T-helper 1 cell treated with Interleukin-12 subunit alpha and Interleukin-12 subunit beta and Interleukin-4 antibody, amounts not matched to agents 30 ng/mL and 1 ng/mL, for 36 hours (primary cell): ENCODE measurements at regions not wholly inside any gene's neighbourhood (a gene's known extent, or its start where the extent isn't known, plus 50 kb on each side); places are given as distances from the start of the nearest gene placed in this dataset.
"Not testable (repeated sequence)": the region's sequence is repeated elsewhere in the genome, so short reads cannot be mapped to it uniquely, and the experiment has no call there.

Experiments used
- intact Hi-C: fragments of 100-400 bp; cut with micrococcal nuclease; formaldehyde crosslinking; loops from one replicate; pipeline ENCODE4 v1.15.1; 2024

DNA sequence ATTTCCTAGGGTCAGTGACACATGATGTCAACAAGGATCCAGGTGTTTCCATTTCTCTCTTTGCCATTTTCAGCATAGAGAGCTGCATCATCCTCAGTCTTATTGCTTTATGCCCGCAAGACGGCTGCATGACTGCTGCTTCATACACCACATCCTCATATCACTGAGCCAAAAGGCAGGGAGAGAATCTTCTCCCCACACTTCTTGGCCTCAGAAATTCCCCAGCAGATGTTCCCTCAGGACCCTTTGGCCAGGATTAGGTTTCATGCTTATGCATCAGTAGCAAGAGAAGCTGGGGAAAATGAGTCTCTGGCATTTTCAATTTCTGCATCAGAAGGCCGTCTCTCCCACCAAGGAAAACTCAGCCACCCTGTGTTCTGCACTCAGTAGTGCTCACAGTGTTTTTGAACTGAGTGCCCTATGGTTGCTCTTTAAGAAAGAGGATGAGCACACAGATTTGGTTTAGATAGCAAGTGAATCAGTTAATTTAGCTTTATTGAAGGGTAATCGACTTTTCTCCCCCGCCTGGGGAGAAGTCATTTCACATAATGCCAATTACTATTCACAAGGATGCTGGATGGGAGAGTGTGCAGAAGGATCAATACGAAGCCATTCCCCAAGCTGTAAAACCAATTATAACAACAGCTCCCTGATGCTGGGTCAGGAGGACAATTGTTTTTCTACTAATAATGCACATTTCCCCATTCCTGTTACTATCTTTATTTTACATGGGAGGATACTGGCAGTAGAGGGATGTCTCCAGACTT lies 360.2 kb downstream of the HHIPL2 start:
- intact Hi-C loops, result no loop called here

DNA sequence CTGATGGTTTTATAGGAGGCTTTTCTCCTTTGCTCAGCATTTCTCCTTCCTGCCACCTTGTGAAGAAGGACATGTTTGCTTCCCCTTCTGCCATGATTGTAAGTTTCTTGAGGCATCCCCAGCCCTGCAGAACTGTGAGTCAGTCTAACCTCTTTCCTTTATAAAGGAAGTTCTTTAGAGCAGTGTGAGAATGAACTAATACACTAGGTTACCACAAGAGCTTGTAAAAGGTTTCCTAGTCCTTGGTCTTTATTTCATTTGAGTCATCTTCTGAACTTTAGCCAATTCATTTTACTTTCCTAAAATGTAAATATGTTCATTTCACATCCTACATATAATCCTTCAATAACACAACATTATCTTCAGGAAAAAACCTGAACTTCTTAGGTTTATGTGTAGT lies 365.3 kb downstream of the HHIPL2 start:
- intact Hi-C loops, result no loop called here

DNA sequence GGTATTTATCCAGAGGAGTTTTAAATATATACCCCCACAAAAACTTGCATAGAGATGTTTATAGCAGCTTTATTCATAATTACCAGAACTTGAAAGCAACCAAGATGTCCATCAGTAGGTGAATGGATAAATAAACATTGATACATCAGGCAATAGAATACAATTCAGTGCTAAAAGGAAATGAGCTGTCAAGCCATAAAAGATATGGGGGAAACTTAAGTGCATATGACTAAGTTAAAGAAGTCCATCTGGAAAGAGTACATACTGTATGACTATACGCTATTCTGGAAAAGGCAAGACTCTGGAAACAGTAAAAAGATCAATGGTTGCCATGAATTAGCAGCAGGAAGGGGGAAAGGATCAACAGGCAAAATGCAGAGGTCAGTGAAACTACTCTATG lies 366.7 kb downstream of the HHIPL2 start:
- intact Hi-C loops, result no loop called here

DNA sequence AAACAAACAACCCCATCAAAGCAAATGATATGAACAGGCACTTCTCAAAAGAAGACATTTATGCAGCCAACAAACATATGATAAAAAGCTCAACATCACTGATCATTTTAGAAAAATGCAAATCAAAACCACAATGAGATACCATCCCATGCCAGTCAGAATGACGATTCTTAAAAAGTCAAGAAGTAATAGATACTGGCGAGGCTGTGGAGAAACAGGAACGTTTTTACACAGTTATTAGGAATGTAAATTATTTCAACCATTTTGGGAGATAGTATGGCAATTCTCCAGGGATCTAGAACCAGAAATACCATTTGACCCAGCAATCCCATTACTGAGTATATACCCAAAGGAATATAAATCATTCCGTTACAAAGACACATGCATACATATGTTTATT lies 370.4 kb downstream of the HHIPL2 start:
- intact Hi-C loops, result not testable (repeated sequence)

DNA sequence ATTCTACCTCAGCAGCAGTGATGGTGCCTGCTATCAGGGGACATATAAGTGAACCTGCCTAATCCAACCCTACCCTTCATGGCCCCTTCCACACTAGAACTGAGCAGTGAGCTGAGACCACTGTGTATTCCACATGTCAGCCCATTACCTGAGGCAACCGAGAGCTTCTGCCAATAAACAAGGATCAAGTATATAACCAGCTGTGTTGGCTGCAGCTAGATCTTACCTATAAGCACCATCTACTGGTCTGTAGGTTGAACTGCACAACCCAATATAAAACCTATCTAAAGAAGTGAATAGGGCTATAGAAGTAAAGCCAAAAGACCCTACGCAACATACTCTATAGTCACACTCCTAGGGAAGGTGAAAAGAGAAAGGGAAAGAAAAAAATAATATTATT lies 376.9 kb downstream of the HHIPL2 start:
- intact Hi-C loops, result loop anchor here (1.0 to 2.0 kb wide), 4 partner anchors 284 to 693 kb away; partner anchors contain the start of gene DUSP10

DNA sequence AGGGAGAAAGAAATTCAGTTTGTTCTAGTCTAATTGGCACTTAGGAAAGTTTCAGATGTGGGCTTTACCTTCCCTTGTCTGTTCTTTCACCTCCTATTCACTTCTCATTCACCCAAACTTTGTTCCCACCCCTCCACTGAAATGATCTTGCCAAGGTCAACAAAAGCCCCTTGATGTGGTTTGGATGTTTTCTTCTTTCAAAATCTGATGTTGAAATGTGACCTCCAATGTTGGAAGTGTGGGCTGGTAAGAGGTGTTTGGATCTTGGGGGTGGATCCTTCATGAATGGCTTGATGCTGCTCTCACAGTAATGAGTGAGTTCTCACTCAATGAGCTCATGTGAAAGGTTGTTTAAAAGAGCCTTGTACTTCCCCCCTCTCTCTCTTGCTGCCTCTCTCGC lies 379.3 kb downstream of the HHIPL2 start:
- intact Hi-C loops, result no loop called here

DNA sequence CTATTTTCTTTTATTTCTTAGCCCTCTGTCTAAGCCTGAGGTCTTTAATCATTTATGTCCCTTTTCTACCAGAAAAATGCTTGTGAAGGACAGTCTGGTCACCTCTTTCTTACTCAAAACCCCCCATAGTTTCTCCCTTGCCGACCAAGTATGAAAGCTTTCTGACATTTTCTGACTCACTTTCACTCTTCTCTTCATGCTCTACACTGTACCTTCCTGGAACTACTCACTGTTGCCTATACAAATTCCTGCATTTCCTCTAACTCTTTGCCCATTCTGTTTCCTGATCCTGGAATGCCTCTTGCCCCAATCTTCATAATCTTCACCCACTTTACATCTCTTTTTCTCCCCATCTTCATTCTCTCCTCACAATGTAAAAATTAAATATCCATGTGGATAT lies 380.0 kb downstream of the HHIPL2 start:
- intact Hi-C loops, result loop anchor here (1.0 kb wide), 1 partner anchor 690 kb away; no protein-coding TSS in a partner anchor

DNA sequence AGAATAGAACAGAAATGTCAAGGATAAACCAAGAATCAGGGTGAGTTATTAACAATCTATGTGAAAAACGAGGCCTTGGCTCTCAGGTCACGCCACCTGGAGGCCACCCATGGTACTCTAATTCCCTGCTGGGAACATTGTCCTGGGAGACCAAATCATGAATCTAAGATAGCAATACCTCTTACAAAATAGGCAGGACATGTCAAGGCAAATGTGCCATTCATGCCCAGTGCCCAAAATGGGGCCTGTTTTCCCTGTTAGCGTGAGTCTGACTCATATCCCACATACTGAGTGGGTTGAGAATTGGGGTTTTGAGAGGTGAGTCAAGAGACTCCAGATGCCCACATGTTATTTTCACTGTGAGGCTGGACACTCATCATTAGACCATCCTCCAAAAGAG lies 380.8 kb downstream of the HHIPL2 start:
- intact Hi-C loops, result loop anchor here (1.0 kb wide), 1 partner anchor 689 kb away; no protein-coding TSS in a partner anchor

DNA sequence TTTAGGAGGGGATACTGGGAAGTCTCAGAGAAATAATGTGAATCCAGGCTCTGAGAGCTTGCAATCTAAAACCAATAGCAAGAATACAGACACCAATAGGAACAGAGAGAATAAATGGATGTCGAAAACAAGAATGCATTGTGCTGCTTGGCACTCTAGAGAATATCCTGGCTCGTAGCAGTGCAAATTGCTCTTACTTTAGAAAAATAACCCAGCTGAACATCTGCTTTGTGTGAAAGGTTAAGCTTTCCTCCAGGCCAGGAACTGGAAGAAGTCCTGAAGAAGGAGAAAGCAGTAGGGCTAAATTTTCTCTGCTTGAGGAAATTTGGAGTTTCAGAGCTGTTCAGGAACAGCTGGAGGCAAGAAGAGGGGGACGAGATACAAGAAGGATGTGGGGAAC lies 382.3 kb downstream of the HHIPL2 start:
- intact Hi-C loops, result no loop called here

DNA sequence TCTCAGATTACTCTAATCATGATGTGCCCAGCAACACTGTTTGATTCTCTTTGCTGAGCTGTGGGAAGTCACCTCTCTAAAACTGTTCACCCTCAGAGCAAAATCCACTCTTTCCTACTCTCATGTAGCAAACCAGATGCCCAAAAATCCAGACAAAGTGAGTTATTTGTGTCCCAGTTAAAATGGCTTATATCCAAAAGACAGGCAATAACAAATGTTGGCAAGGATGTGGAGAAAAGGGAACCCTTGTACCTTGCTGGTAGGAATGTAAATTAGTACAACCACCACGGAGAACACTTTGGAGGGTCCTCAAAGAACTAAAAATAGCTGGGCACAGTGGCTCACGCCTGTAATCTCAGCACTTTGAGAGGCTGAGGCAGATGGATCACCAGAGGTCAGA lies 384.0 kb downstream of the HHIPL2 start:
- intact Hi-C loops, result no loop called here

DNA sequence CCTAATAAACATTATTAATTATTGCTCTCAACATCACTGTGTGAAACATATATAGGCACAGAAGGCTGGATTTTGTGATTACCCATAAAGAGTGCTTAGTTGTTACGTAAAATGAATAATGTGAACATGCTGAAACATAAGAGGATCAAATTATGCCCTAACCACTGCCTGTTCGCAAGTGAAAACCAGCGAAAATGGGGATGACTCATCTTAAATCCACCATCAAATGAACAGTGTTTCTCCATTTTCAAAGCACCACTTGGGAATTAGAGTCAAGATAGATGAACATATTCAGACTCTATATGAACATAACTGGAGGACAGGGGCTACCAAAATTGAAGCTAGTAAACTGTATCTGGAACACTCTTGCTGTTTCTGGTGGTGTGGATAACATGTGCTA lies 386.2 kb downstream of the HHIPL2 start:
- intact Hi-C loops, result no loop called here

DNA sequence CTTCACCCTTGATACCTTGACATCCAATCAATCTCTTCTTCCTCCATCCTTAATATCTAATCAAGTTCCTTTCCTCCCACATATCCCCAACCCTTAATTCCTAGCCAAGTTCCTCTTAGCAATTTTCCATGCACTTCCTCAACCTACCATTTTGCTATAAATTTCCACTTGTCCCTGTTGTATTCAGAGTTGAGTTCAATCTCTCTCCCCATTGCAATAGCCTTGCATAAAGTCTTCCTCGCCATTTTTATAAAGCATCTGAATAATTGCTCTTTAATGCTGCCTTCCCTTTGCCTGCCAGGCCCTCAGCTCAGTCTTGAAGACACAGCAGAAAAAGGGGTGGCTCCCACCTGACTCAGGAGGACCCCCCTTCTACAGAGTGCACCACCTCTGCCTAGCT lies 390.3 kb downstream of the HHIPL2 start:
- intact Hi-C loops, result no loop called here

DNA sequence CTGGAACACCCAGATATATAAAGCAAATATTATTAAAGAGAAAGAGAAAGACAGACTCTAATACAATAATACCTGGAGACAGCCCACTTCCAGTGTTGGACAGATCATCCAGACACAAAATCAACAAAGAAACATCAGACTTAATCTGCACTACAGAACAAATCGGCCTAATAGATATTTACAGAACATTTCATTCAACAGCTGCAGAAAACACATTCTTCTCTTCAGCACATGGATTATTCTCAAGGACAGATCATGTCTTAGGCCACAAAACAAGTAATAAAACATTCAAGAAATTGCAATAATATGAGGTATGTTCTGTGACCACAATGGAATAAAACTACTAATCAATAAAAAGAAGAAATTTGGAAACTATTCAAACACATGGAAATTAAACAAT lies 398.3 kb upstream of the DUSP10 start:
- intact Hi-C loops, result no loop called here

DNA sequence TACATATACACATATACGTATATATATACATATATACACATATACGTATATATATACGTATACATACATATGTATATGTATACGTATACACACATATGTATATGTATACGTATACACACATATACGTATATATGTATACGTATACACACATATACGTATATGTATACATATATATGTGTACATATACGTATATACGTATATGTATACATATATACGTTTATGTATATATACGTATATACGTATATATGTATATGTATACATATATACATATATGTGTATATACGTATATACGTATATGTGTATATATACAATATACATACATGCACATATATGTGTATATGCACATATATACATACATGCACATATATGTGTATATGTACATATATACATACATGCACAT lies 396.2 kb upstream of the DUSP10 start:
- intact Hi-C loops, result no loop called here

DNA sequence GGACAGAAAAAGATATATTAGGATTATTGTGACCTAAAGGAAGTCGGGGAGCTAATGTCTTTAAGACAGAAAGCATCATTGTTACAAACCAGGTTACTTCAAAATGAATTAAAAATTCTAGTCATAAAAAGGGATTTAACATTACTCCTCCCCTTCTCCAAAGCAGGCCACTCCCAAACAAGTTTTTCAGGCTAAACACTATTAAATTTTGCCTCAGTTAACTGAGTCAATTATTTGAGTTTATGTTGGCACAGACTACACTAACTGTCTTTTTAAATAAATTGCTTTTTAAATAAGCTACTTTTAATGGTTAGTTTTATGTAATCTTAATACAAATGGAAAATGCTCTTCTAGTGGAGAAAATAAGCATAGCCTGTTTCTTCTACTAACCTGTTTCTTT lies 395.0 kb upstream of the DUSP10 start:
- intact Hi-C loops, result no loop called here

DNA sequence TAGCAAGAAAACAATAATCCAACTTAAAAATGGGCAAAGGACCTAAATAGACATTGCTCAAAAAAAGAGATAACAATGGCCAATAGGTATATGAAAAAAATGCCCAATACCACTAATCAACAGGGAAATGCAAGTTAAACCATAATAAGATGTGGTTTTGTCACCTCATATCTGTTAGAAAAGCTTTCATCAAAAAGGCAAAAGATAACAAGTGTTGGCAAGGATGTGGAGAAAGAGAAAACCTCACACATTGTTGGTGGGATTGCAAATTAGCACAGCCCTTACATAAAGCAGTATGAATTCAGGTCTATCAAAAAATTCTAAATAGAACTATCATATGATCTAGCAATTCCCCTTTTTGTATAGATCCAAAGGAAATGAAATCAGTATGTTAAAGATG lies 387.2 kb upstream of the DUSP10 start:
- intact Hi-C loops, result no loop called here

DNA sequence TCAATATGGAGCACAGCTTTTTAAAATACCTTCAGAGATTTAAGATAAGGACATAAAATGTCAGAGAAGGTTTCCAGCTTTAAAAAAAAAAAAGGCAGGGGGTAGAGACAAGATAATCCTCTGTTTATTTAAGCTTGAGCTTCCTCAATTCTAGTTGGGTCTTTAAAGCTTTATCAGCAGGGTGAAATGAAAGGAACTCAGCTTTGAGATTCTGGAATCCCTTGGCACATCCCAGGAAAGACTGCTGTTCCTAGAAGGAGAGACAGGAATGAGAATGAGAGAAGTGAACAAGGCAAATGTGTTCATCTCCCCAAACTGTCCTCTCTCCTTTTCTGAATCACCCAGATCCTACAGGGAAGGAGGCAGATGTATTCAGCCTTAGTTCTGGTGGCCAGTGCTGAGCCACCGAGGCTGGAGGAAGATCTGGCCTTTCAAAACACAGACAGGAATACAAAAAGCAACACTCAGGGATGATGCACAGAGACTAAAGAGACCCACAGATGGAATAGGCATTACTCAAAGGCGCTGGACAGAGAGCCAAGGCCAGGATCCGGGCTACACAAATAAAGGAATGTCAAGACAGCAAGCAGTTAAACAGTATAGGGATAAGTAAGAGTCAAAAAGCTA lies 385.8 kb upstream of the DUSP10 start:
- intact Hi-C loops, result no loop called here

DNA sequence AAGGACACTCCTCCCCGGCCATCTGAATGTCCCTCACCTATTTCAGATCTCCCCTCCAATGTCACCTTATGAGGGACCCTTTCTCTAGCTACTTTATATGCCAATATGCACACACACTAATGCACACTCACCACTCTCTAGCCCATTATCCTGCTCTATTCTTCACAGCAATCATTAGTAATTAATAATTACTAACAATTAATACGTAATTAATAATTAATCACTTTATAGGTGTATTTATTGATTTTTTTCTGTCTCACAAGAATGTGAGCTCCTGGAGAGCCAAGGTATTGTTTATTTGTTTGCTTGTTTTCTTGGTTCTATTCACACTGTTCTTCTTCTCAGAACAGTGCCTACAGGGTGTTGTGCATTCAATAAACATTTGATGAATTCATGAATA lies 385.2 kb upstream of the DUSP10 start:
- intact Hi-C loops, result no loop called here

DNA sequence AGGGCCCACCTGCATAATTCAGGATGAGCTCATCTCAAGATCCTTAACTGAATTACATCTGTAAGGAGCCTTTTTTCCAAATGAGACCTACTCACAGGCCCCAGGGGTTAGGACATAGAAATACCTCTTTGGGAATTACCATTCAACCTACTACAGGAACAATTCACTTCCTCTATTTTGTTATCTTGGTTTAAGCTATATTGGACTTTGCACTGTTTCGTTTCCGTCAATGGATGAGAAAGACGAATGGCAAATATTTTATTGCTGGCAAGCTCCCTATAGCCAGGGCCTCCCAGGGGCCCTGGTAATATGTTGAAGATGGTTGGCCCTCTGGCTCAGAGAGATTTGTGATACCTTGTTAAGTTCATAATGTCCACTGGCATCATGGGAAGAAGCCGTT lies 384.2 kb upstream of the DUSP10 start:
- intact Hi-C loops, result no loop called here

DNA sequence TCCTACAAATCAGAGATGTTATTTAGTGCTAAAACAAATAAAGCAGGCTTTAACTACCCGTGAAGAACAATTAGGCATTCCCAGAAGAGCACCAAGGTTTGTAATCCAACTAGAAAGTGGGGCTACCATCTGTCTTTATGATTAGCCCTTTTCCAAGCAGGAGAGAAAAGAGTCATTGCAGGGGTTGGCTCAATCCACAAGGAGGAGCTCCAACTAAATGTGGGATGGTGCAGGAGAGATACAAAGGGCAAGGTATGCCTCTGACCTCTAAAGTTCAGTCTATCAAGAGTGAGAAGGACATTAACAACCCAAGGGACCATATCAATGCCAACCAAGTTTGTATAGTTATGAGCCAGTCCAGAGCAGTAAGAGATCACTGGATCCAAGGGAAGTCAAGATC lies 382.7 kb upstream of the DUSP10 start:
- intact Hi-C loops, result no loop called here

DNA sequence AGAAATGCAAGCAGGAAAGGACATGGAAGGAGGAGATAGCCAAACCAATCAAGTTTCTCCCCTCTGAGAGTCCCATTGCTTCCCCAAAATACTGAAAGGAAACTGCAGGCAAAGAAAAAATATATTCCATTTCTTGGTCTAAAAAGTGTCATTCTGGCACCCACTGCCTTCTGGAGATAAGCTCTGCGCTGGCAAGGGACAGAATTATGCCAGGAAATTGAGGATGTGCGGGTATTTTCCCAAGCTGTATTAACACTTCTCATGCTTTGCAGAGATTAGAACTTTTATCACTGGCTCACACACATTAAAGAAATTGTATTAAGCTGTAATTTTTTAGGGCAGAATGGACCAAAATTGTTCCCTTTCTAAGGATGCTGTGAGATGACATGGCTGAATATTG lies 381.2 kb upstream of the DUSP10 start:
- intact Hi-C loops, result no loop called here

DNA sequence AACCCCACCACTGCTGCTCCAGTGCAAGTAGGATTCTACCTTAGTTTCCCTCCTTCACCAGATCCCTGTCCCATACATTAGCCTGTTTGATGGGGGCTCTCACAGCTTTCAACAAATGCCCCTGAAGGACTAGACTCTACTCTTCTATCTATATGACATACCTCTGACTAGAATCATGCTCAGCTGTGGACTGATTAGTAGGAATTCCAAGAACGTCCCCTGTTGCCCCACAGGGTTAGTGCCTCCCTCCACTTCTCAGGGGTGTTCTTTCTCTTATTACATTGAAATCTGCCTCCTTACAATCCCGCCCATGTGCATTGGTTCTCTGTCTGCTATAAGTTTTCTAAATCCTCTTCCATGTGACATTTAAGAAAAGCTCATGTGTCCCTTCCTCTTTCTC lies 375.9 kb upstream of the DUSP10 start:
- intact Hi-C loops, result no loop called here

DNA sequence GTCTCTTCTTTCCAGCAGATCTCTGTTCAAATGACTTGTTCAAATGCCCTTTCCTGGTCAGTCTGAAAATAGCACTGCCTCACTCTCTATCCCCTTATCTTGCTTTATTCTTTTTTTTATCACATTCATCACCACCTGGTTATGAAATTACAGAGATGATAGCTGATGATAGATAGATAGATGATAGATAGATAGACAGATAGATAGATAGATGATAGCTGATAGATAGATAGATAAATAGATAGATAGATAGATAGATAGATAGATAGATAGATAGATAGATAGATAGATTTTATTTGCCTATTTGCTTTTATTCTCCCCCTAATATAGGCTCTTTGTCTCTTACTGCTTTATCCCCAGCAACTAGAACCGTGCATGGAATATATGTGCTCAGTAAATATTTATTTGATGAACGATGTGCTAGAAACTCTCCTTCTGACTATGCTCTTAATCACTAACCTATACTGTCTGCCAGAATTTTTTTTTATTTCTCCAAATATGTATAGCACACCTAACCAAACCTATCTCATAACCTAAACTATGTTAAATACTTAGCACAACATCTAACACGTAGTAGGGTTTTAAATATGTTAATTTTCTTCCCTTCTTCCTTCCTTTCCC lies 372.8 kb upstream of the DUSP10 start:
- intact Hi-C loops, result no loop called here
